ENCODE measurements at regions not wholly inside any gene's neighbourhood (a gene's known extent, or its start where the extent isn't known, plus 50 kb on each side); places are given as distances from the start of the nearest gene placed in this dataset.
"Not testable (repeated sequence)": the region's sequence is repeated elsewhere in the genome, so short reads cannot be mapped to it uniquely, and the experiment has no call there.

- H3K4me3 ChIP-seq (ENCODE audit: low read depth, low read length), result no peak overlapping the region
- no peak for TF ChIP-seq CTCF (IDR thresholded peaks at IDR 0.05; ENCODE audit: insufficient read depth, low read depth, low read length)
- no peak for DNase-seq (ENCODE audit: low read depth)
Observed at GRCh38 chr4:159705334-159705733, 602.5 kb downstream of the RAPGEF2 start.

- no peak for DNase-seq (ENCODE audit: low read depth)
- H3K4me3 ChIP-seq (ENCODE audit: low read depth, low read length), result no peak overlapping the region
- no peak for TF ChIP-seq CTCF (IDR thresholded peaks at IDR 0.05; ENCODE audit: insufficient read depth, low read depth, low read length)
Observed at GRCh38 chr4:159706704-159707103, 603.8 kb downstream of the RAPGEF2 start.

GRCh38 chr4:159715180-159715579, 612.3 kb downstream of the RAPGEF2 start:
- H3K4me3 ChIP-seq (ENCODE audit: low read depth, low read length), result not testable (repeated sequence)

GRCh38 chr4:159719531-159719930, 616.7 kb downstream of the RAPGEF2 start:
- no peak for DNase-seq (ENCODE audit: low read depth)
- no peak for TF ChIP-seq CTCF (IDR thresholded peaks at IDR 0.05; ENCODE audit: insufficient read depth, low read depth, low read length)
- H3K4me3 ChIP-seq (ENCODE audit: low read depth, low read length), result no peak overlapping the region

More at GRCh38 chr4:159715180-159715579, 612.3 kb downstream of the RAPGEF2 start:
- not testable (repeated sequence) for DNase-seq (ENCODE audit: low read depth)

GRCh38 chr4:159722052-159722451, 619.2 kb downstream of the RAPGEF2 start:
- no peak for DNase-seq (ENCODE audit: low read depth)
- H3K4me3 ChIP-seq (ENCODE audit: low read depth, low read length), result no peak overlapping the region
- TF ChIP-seq CTCF (IDR thresholded peaks at IDR 0.05; ENCODE audit: insufficient read depth, low read depth, low read length), result no peak

GRCh38 chr4:159722918-159723317, 620.0 kb downstream of the RAPGEF2 start:
- TF ChIP-seq CTCF (IDR thresholded peaks at IDR 0.05; ENCODE audit: insufficient read depth, low read depth, low read length), result no peak
- H3K4me3 ChIP-seq (ENCODE audit: low read depth, low read length), result no peak overlapping the region
- no peak for DNase-seq (ENCODE audit: low read depth)

GRCh38 chr4:159723341-159724048, 620.6 kb downstream of the RAPGEF2 start:
- no peak overlapping the region for H3K4me3 ChIP-seq (ENCODE audit: low read depth, low read length)
- DNase-seq (ENCODE audit: low read depth), result no peak
- no peak for TF ChIP-seq CTCF (IDR thresholded peaks at IDR 0.05; ENCODE audit: insufficient read depth, low read depth, low read length)
